ENCODE measurements at regions not wholly inside any gene's neighbourhood (a gene's known extent, or its start where the extent isn't known, plus 50 kb on each side); places are given as distances from the start of the nearest gene placed in this dataset.
A peak's percentile ranks its signal among the peaks of the same experiment; 100 is the strongest.

DNA sequence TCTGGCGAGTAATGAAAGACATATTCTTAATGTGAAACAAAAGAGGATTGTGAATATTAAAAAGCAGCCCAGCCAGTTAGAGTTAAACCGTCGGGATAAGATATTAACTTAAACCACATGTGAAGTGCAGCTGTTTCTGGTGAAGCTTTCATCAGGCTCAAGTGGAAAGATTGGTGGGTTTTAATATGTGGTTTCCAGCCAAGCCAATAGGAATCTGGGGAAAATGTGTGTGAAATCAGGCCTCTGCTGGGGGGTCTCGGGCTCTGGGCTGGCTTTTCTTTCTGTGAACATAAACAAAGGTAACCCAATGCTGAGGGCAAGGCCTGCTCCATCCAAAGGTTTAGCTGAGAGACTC is 279.6 kb downstream of the SLC4A3 start:
- intact Hi-C loops (cut with DNase I) = no loop called here
- no peak overlapping the region for H3K4me3 ChIP-seq
- no peak overlapping the region for H3K27ac ChIP-seq
- no peaks in the 10 kb centered on the region for H3K4me1 ChIP-seq
- H3K27me3 ChIP-seq = no peaks in the 10 kb centered on the region
- H3K9me3 ChIP-seq = no peaks in the 10 kb centered on the region
- H3K36me3 ChIP-seq = no peaks in the 10 kb centered on the region
- no peak for DNase-seq
- TF ChIP-seq, protein P1, sequence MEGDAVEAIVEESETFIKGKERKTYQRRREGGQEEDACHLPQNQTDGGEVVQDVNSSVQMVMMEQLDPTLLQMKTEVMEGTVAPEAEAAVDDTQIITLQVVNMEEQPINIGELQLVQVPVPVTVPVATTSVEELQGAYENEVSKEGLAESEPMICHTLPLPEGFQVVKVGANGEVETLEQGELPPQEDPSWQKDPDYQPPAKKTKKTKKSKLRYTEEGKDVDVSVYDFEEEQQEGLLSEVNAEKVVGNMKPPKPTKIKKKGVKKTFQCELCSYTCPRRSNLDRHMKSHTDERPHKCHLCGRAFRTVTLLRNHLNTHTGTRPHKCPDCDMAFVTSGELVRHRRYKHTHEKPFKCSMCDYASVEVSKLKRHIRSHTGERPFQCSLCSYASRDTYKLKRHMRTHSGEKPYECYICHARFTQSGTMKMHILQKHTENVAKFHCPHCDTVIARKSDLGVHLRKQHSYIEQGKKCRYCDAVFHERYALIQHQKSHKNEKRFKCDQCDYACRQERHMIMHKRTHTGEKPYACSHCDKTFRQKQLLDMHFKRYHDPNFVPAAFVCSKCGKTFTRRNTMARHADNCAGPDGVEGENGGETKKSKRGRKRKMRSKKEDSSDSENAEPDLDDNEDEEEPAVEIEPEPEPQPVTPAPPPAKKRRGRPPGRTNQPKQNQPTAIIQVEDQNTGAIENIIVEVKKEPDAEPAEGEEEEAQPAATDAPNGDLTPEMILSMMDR (IDR thresholded peaks at IDR 0.05) = no peak
- no peak for ATAC-seq

DNA sequence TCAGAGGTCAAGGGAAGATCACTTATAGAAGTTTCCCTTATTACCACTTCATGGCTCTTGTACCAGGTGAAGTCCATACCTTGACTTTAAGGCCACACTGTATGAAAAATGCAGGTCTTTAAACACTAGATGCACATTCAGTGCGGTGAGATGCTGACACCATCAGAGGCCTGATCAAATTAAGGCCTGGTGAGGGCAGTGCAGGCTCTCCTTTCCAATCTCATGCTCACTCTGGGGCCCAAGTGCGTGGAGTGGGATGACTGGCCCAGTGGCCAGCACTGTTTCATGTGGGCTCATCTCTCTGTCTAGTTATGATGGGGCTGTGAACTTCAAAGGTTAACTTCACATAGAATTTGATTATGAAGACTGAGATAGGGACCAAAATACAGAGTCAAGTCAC is 281.1 kb downstream of the SLC4A3 start:
- Histone ChIP-seq H3K4me3 (no peak overlapping the region), H3K4me1 (no peaks in the 10 kb centered on the region), H3K27me3 (no peaks in the 10 kb centered on the region), H3K9me3 (no peaks in the 10 kb centered on the region), H3K27ac (no peak overlapping the region), H3K36me3 (no peaks in the 10 kb centered on the region)
- TF ChIP-seq, protein P1 (IDR thresholded peaks at IDR 0.05) = no peak
- DNase-seq (no peak), ATAC-seq (no peak)
- intact Hi-C loops (cut with DNase I) = no loop called here

DNA sequence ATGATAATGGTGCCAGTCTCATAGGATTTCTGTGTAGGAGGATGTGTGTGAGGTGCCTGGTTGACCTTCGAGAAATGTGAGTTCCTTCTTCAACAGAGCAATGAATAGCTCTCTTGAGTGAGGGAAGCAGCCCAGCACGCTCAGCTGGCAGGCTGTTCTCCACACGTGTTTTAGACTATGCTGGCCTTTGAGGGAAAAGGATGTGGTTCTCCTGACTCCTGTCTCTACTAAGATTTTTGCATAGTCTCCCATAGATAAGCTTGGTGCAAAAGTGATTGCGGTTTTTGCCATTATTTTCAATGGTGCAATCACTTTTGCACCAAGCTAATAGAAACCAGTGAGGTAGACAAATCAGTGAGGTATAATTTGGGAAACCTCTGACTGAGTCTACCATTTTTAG is 284.1 kb downstream of the SLC4A3 start:
- DNase-seq (no peak), ATAC-seq (no peak)
- Histone ChIP-seq H3K9me3 (no peaks in the 10 kb centered on the region), H3K4me1 (no peaks in the 10 kb centered on the region), H3K27ac (no peak overlapping the region), H3K36me3 (no peaks in the 10 kb centered on the region), H3K4me3 (no peak overlapping the region), H3K27me3 (no peaks in the 10 kb centered on the region)
- TF ChIP-seq, protein P1 (IDR thresholded peaks at IDR 0.05) = no peak
- intact Hi-C loops (cut with DNase I) = no loop called here

DNA sequence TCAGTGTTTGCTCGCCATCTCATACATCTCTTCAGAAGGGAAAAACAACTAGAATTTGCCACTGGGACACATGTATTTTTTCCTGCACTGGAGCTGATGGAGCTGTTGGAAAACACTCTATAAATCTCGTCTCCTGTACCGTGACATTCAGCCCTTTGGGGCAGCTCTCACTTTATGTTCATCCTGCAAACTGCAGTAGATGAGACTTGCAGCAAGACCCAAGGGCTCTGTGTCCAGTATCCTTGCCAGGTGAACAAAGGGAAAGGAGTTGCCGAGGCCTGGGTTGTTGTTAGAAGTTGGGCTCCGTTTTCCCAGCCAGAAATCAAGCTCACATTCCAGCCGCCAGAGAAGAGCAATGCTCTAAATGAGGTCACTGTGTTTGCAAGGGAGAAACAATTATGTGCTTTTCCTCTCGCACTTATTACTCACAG is 285.1 kb downstream of the SLC4A3 start:
- intact Hi-C loops (cut with DNase I) = no loop called here
- Histone ChIP-seq H3K4me1 (no peaks in the 10 kb centered on the region), H3K4me3 (no peak overlapping the region), H3K9me3 (no peaks in the 10 kb centered on the region), H3K36me3 (no peaks in the 10 kb centered on the region), H3K27me3 (no peaks in the 10 kb centered on the region), H3K27ac (no peak overlapping the region)
- TF ChIP-seq, protein P1 (IDR thresholded peaks at IDR 0.05) = no peak
- ATAC-seq (peak; percentile 70), DNase-seq (peak in 2 of 4 donors; percentile 45 to 48)

DNA sequence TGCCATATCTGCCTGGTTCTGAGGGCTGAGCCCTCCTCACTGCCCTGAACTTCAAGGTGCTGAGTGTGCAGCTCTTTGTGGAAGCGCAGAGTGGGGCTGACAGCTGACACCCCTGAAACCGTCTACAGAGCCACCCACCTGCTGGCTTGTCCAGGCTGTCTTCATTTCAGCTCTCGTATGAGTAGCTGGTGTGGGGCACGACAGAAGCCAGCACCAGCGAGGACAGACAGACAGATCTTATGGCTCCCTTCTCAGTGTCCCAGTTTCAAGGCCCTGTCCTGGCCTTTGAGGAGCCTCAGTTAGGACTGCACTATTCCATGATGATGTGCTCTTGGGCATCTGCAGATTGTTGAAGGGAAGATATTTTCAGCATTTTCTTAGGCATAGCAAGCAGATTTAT is 287.1 kb downstream of the SLC4A3 start:
- H3K4me1 ChIP-seq = no peaks in the 10 kb centered on the region
- TF ChIP-seq, protein P1 (IDR thresholded peaks at IDR 0.05) = no peak
- no peak for DNase-seq
- H3K27ac ChIP-seq = no peak overlapping the region
- no peak overlapping the region for H3K4me3 ChIP-seq
- ATAC-seq = no peak
- H3K36me3 ChIP-seq = no peaks in the 10 kb centered on the region
- H3K9me3 ChIP-seq = no peaks in the 10 kb centered on the region
- intact Hi-C loops (cut with DNase I) = no loop called here
- no peaks in the 10 kb centered on the region for H3K27me3 ChIP-seq
